SH-SY5Y (cell line): ENCODE measurements at regions not wholly inside any gene's neighbourhood (a gene's known extent, or its start where the extent isn't known, plus 50 kb on each side); places are given as distances from the start of the nearest gene placed in this dataset.

Source experiments
- GATA2 ChIP-seq: IDR thresholded peaks from 2 replicates; pipeline ENCODE4 v1.6.1; 2011; ENCODE audit warnings: mild to moderate bottlenecking, low read depth, low read length
- GATA3 ChIP-seq: IDR thresholded peaks from 2 replicates; pipeline ENCODE4 v1.6.1; 2011; ENCODE audit warnings: low read depth, mild to moderate bottlenecking, low read length, moderate library complexity

DNA sequence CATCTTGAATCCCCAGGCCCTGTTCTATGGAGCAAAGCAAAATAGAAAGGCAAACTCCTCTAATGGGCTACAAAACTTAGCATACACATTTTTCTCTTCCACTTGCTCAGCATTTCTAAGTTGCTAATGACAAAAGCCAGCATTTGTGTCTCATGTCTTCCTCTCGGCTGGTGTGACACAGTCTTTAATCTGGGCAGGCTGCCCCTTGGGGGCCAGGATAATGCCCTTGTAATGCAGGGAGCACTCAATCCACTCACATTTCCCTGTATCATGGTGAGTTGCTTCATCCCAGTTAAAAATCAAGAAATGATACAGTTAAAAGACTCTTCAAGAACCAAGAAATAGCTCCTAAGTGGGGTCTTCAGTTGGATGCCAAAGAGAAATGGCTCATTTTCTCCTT, 109.1 kb upstream of the FBXO11 start:
- TF ChIP-seq GATA2 (no peak), GATA3 (no peak)
